GM12878 (cell line): ENCODE measurements at regions not wholly inside any gene's neighbourhood (a gene's known extent, or its start where the extent isn't known, plus 50 kb on each side); places are given as distances from the start of the nearest gene placed in this dataset.

Experiments
- ATAC-seq: fragments of 200-7000 bp; cut with Tn5 transposase; 3 replicates; pipeline ENCODE4 v1.9.1; 2020; ENCODE audit warnings: mild to moderate bottlenecking, moderate library complexity
- BruUV-seq: library from RNA; stranded (reverse); fragments of 400-500 nt; replicated peaks from 2 replicates; lab custom pipeline; 2021; lab: Mats Ljungman, UMichigan
- CTCF ChIA-PET: fragments of 300-600 bp; sonication (Branson Sonifier 250); formaldehyde crosslinking; extraction: SDS; loops from one replicate; lab custom pipeline; 2021; ENCODE audit warnings: inconsistent platforms; lab: Yijun Ruan, JAX
- POLR2A ChIA-PET: fragments of 350-600 bp; formaldehyde crosslinking; extraction: SDS; loops from one replicate; lab custom pipeline; 2021; ENCODE audit warnings: inconsistent platforms; lab: Charles Lee
- RAD21 ChIA-PET: fragments of 300-600 bp; sonication (Branson Sonifier 250); formaldehyde crosslinking; loops from one replicate; lab custom pipeline; 2023; ENCODE audit warnings: antibody characterized with exemption; ENCODE audit not compliant: unreplicated experiment; lab: Charles Lee
- SMC1A ChIA-PET: fragments of 300-600 bp; sonication (Branson Sonifier 250); formaldehyde crosslinking; loops from one replicate; lab custom pipeline; 2023; ENCODE audit not compliant: unreplicated experiment, uncharacterized antibody; lab: Charles Lee
- DNase-seq: peaks from one replicate; pipeline ENCODE4 v3.0.0-alpha.2; 2011; ENCODE audit warnings: low read depth, low spot score
- FAIRE-seq: peaks from 3 replicates; lab custom pipeline; 2011; peaks lifted over from hg19 to GRCh38; lab: Jason Lieb, UNC
- H2AFZ ChIP-seq: 2 replicates; pipeline ENCODE4 v1.6.0; 2011; ENCODE audit warnings: low read depth, low read length, control low read depth; ENCODE audit not compliant: control insufficient read depth
- H3K27ac ChIP-seq: 2 replicates; pipeline ENCODE4 v1.5.1; 2011; ENCODE audit warnings: control low read depth; ENCODE audit not compliant: control insufficient read depth, insufficient read depth
- H3K27me3 ChIP-seq, 2 experiments: replicated peaks in 1 of 2; 2 replicates each; pipeline versions ENCODE4 v1.6.0 to v1.6.1; 2011; ENCODE audit warnings: low read length in 1 of 2; ENCODE audit not compliant: control insufficient read depth in 2 of 2, insufficient read depth in 2 of 2
- H3K36me3 ChIP-seq, 2 experiments: 2 replicates each; pipeline ENCODE4 v1.5.1; 2011; ENCODE audit warnings: low read length in 1 of 2; ENCODE audit not compliant: control insufficient read depth in 2 of 2, insufficient read depth in 2 of 2
- H3K4me1 ChIP-seq: 2 replicates; pipeline ENCODE4 v1.6.1; 2011; ENCODE audit warnings: mild to moderate bottlenecking, low read length, moderate library complexity, mixed read lengths; ENCODE audit not compliant: control insufficient read depth, insufficient read depth
- H3K4me2 ChIP-seq: 2 replicates; pipeline ENCODE4 v1.6.0; 2011; ENCODE audit warnings: control low read depth; ENCODE audit not compliant: control insufficient read depth, insufficient read depth
- H3K4me3 ChIP-seq: fragments of 200-600 bp; sonication (generic); 2 replicates; pipeline ENCODE4 v1.5.1; 2016
- H3K79me2 ChIP-seq: 2 replicates; pipeline ENCODE4 v1.6.0; 2011; ENCODE audit warnings: low read length; ENCODE audit not compliant: control insufficient read depth, insufficient read depth
- H3K9ac ChIP-seq: 2 replicates; pipeline ENCODE4 v1.8.0; 2011; ENCODE audit warnings: low read length, control low read depth, mixed read lengths; ENCODE audit not compliant: control insufficient read depth, insufficient read depth
- H3K9me3 ChIP-seq: replicated peaks from 3 replicates; pipeline ENCODE4 v1.5.1; 2011; ENCODE audit warnings: mild to moderate bottlenecking, low read length; ENCODE audit not compliant: control insufficient read depth, insufficient read depth
- H4K20me1 ChIP-seq: 2 replicates; pipeline ENCODE4 v1.6.0; 2011; ENCODE audit not compliant: control insufficient read depth, insufficient read depth
- ASH2L ChIP-seq: fragments of 300-600, 200-600 bp; sonication (generic); IDR thresholded peaks from 2 replicates; pipeline ENCODE4 v1.6.1; 2017; ENCODE audit warnings: low read depth, mild to moderate bottlenecking, borderline replicate concordance
- BRCA1 ChIP-seq: IDR thresholded peaks from 2 replicates; pipeline ENCODE4 v1.6.1; 2011; ENCODE audit warnings: low read depth, low read length, improper control_type of control experiment
- CBX5 ChIP-seq: sonication (generic); IDR thresholded peaks from 2 replicates; pipeline ENCODE4 v1.6.1; 2016; ENCODE audit warnings: low read depth, moderate library complexity, mild to moderate bottlenecking, inconsistent platforms
- CREB1 ChIP-seq: IDR thresholded peaks from 2 replicates; pipeline ENCODE4 v1.6.1; 2012; ENCODE audit warnings: low read depth, mild to moderate bottlenecking, inconsistent platforms
- CTCF ChIP-seq, 3 experiments: IDR thresholded peaks in 2 of 3; conservative IDR thresholded peaks in 1 of 3; 2 replicates each; pipeline ENCODE4 v1.5.1; 2011; ENCODE audit warnings: low read depth in 3 of 3, low read length in 3 of 3, mild to moderate bottlenecking in 3 of 3, control low read depth in 2 of 3, moderate library complexity in 2 of 3, inconsistent platforms in 1 of 3, mixed read lengths in 1 of 3; ENCODE audit not compliant: control insufficient read depth in 2 of 3, insufficient read depth in 1 of 3; ENCODE audit errors: extremely low read depth in 1 of 3
- JUNB ChIP-seq: IDR thresholded peaks from 2 replicates; pipeline ENCODE4 v1.6.1; 2016; ENCODE audit warnings: antibody characterized with exemption, mild to moderate bottlenecking
- MEF2B ChIP-seq: fragments of 450-650 bp; IDR thresholded peaks from 2 replicates; pipeline ENCODE4 v1.6.1; 2018; ENCODE audit warnings: mild to moderate bottlenecking, moderate library complexity; ENCODE audit not compliant: partially characterized antibody, poor library complexity, severe bottlenecking
- MXI1 ChIP-seq: fragments of 150-350 bp; IDR thresholded peaks from 2 replicates; pipeline ENCODE4 v1.6.1; 2011; ENCODE audit warnings: low read depth, mild to moderate bottlenecking, inconsistent platforms, low read length, improper control_type of control experiment
- MYB ChIP-seq: fragments of 150-350 bp; IDR thresholded peaks from 2 replicates; pipeline ENCODE4 v1.6.1; 2014; ENCODE audit warnings: mild to moderate bottlenecking, low read depth, low read length, borderline replicate concordance
- NR2C1 ChIP-seq: fragments of 450-650 bp; IDR thresholded peaks from 2 replicates; pipeline ENCODE4 v1.6.1; 2017; ENCODE audit warnings: antibody characterized with exemption, mild to moderate bottlenecking, moderate library complexity
- PRDM15 ChIP-seq: fragments of 450-650 bp; formaldehyde crosslinking; IDR thresholded peaks from 2 replicates; pipeline ENCODE4 v1.4.0; 2020; ENCODE audit warnings: mild to moderate bottlenecking, moderate library complexity
- SMC3 ChIP-seq: IDR thresholded peaks from 2 replicates; pipeline ENCODE4 v1.6.1; 2011; ENCODE audit warnings: low read length, improper control_type of control experiment, borderline replicate concordance
- WGBS: methylation state at CpG from one replicate; pipeline ENCODE4 v1.1.6; 2016; ENCODE audit warnings: low lambda C conversion rate; ENCODE audit not compliant: insufficient replicate concordance, insufficient coverage; ENCODE audit errors: missing lambda C conversion rate; 5-methylcytosine and 5-hydroxymethylcytosine counted together
- in situ Hi-C: fragments of 300-500 bp; cut with MboI; formaldehyde crosslinking; loops from 9 replicates; pipeline ENCODE4 v1.14.3; 2018; ENCODE audit warnings: mixed read lengths
- intact Hi-C: fragments of 100-400 bp; cut with micrococcal nuclease; formaldehyde crosslinking; loops from one replicate; pipeline ENCODE4 v1.14.2; 2022; ENCODE audit not compliant: unreplicated experiment

GRCh38 chr9:11618241-11618805 is 1005.5 kb upstream of the PTPRD start:
- in situ Hi-C loops: no loop called here
- no peak overlapping the region for H3K9ac ChIP-seq
- H3K27ac ChIP-seq: no peak overlapping the region
- no peak overlapping the region for H2AFZ ChIP-seq
- ATAC-seq (peak; percentile 49; the same call in 1 of the 3 replicates), DNase-seq (no peak), FAIRE-seq (no peak)
- intact Hi-C loops: loop anchor here (1.0 kb wide), 1 partner anchor 711 kb away; no protein-coding TSS in a partner anchor
- no peaks in the 10 kb centered on the region for H3K36me3 ChIP-seq
- POLR2A ChIA-PET: no interaction called here
- no TSS peak for BruUV-seq
- H3K27me3 ChIP-seq: no peaks in the 10 kb centered on the region
- no peaks in the 10 kb centered on the region for H4K20me1 ChIP-seq
- H3K79me2 ChIP-seq: no peaks in the 10 kb centered on the region
- RAD21 ChIA-PET: interaction anchor here (1.0 to 1.1 kb wide), 2 partner anchors 710 to 712 kb away, joined by 4 read pairs; no protein-coding TSS in a partner anchor
- 90% methylated on average over 36 of the region's 49 CpGs for WGBS
- no peaks in the 10 kb centered on the region for H3K9me3 ChIP-seq
- SMC1A ChIA-PET: no interaction called here
- no peaks in the 10 kb centered on the region for H3K4me1 ChIP-seq
- no peak overlapping the region for H3K4me2 ChIP-seq
- CTCF ChIA-PET: interaction anchor here (1.1 to 1.7 kb wide), 2 partner anchors 711 to 747 kb away, joined by 3 to 8 read pairs; no protein-coding TSS in a partner anchor
- no peak overlapping the region for H3K4me3 ChIP-seq
- TF ChIP-seq MYB (no peak), CTCF (IDR thresholded peaks at IDR 0.05 in 2 of 3, conservative IDR thresholded peaks at IDR 0.05 in 1 of 3; ENCODE audit: control insufficient read depth in 2 of 3, extremely low read depth in 1 of 3, insufficient read depth in 1 of 3, low read depth in 3 of 3, low read length in 3 of 3) (peak in 1 of 3 experiments; percentile 10; a peak in 1 of 6 replicates)

GRCh38 chr9:11632691-11633090 is 1019.9 kb upstream of the PTPRD start:
- FAIRE-seq: no peak
- TF ChIP-seq JUNB (no peak), ASH2L (no peak), MEF2B (no peak), PRDM15 (CRISPR knock-in tag) (no peak), BRCA1 (no peak), CBX5 (no peak), SMC3 (no peak), CREB1 (no peak), MXI1 (no peak), NR2C1 (no peak)

More at GRCh38 chr9:11632691-11633090, 1019.9 kb upstream of the PTPRD start:
- H3K27ac ChIP-seq: no peak overlapping the region
- no peaks in the 10 kb centered on the region for H3K4me1 ChIP-seq
- RAD21 ChIA-PET: no interaction called here
- no peak overlapping the region for H3K4me3 ChIP-seq
- no peak overlapping the region for H2AFZ ChIP-seq
- intact Hi-C loops (no loop called here), in situ Hi-C loops (no loop called here)
- no peak for DNase-seq
- POLR2A ChIA-PET: no interaction called here
- no peaks in the 10 kb centered on the region for H4K20me1 ChIP-seq
- WGBS: 67% methylated on average over 1 of the region's 1 CpG
- SMC1A ChIA-PET: interaction anchor here (0.7 kb wide), 1 partner anchor 34 kb away, joined by 3 read pairs; no protein-coding TSS in a partner anchor
- H3K27me3 ChIP-seq: no peaks in the 10 kb centered on the region
- no TSS peak for BruUV-seq
- no peak overlapping the region for H3K9ac ChIP-seq
- H3K79me2 ChIP-seq: no peaks in the 10 kb centered on the region
- no peaks in the 10 kb centered on the region for H3K9me3 ChIP-seq
- H3K4me2 ChIP-seq: no peak overlapping the region
- ATAC-seq: no peak
- CTCF ChIA-PET: no interaction called here
- H3K36me3 ChIP-seq: no peaks in the 10 kb centered on the region
